HEK293 (cell line): ENCODE measurements at regions not wholly inside any gene's neighbourhood (a gene's known extent, or its start where the extent isn't known, plus 50 kb on each side); places are given as distances from the start of the nearest gene placed in this dataset.

ENCODE experiments used
- CTCF ChIA-PET: fragments of 350-600 bp; formaldehyde crosslinking; extraction: SDS; loops from one replicate; lab custom pipeline; 2021; ENCODE audit warnings: antibody characterized with exemption; lab: Yijun Ruan, JAX
- POLR2A ChIA-PET: fragments of 300-600 bp; formaldehyde crosslinking; extraction: SDS; loops from one replicate; lab custom pipeline; 2020; ENCODE audit warnings: antibody characterized with exemption, inconsistent platforms; lab: Yijun Ruan, JAX
- H3K27ac ChIP-seq: fragments of 200-500 bp; sonication (Bioruptor generic); 2 replicates; pipeline ENCODE4 v1.5.1; 2014; ENCODE audit warnings: low read depth, low read length, control low read depth, inconsistent platforms; ENCODE audit errors: extremely low read depth
- H3K36me3 ChIP-seq, 2 experiments: fragments of 200-500 bp in 1 of 2; sonication (Bioruptor generic) in 1 of 2; 1 replicate in 1 of 2; 2 replicates in 1 of 2; pipeline ENCODE4 v1.5.1; 2014 to 2017; ENCODE audit warnings: inconsistent platforms in 2 of 2, low read length in 2 of 2; ENCODE audit not compliant: control insufficient read depth in 2 of 2, insufficient read depth in 1 of 2
- H3K4me1 ChIP-seq: fragments of 200-500 bp; sonication (Bioruptor generic); 2 replicates; pipeline ENCODE4 v1.5.1; 2014; ENCODE audit warnings: mild to moderate bottlenecking, low read length, inconsistent platforms; ENCODE audit not compliant: control insufficient read depth, insufficient read depth
- H3K4me3 ChIP-seq: 2 replicates; pipeline ENCODE4 v1.5.1; 2011; ENCODE audit warnings: low read depth, mild to moderate bottlenecking, control low read depth, low read length, moderate library complexity
- H3K9me3 ChIP-seq: fragments of 200-500 bp; sonication (Bioruptor generic); 2 replicates; pipeline ENCODE4 v1.5.1; 2014; ENCODE audit warnings: low read depth, low read length, inconsistent platforms; ENCODE audit not compliant: control insufficient read depth, insufficient read depth
- GFI1B ChIP-seq: fragments of 450-650 bp; formaldehyde crosslinking; IDR thresholded peaks from 2 replicates; pipeline ENCODE4 v1.5.1; 2016; ENCODE audit warnings: missing biosample characterization, missing genetic modification characterization
- KLF8 ChIP-seq: fragments of 450-650 bp; formaldehyde crosslinking; IDR thresholded peaks from 2 replicates; pipeline ENCODE4 v1.5.1; 2016; ENCODE audit warnings: missing biosample characterization, missing genetic modification characterization
- ZBTB8A ChIP-seq: fragments of 450-650 bp; formaldehyde crosslinking; IDR thresholded peaks from 2 replicates; pipeline ENCODE4 v1.5.1; 2016; ENCODE audit warnings: missing biosample characterization, missing genetic modification characterization
- ZEB2 ChIP-seq: fragments of 450-650 bp; formaldehyde crosslinking; IDR thresholded peaks from 2 replicates; pipeline ENCODE4 v1.5.1; 2016; ENCODE audit warnings: missing biosample characterization, missing genetic modification characterization
- ZNF10 ChIP-seq: fragments of 450-650 bp; formaldehyde crosslinking; IDR thresholded peaks from 2 replicates; pipeline ENCODE4 v1.5.1; 2017; ENCODE audit warnings: missing biosample characterization, missing genetic modification characterization
- ZNF157 ChIP-seq: fragments of 450-650 bp; formaldehyde crosslinking; IDR thresholded peaks from 2 replicates; pipeline ENCODE4 v1.5.1; 2016; ENCODE audit warnings: missing biosample characterization, missing genetic modification characterization
- ZNF16 ChIP-seq: fragments of 450-650 bp; formaldehyde crosslinking; IDR thresholded peaks from 2 replicates; pipeline ENCODE4 v1.5.1; 2016; ENCODE audit warnings: low read depth, missing biosample characterization, missing genetic modification characterization
- ZNF223 ChIP-seq: fragments of 450-650 bp; formaldehyde crosslinking; IDR thresholded peaks from 2 replicates; pipeline ENCODE4 v1.5.1; 2016; ENCODE audit warnings: missing biosample characterization, missing genetic modification characterization
- ZNF341 ChIP-seq: fragments of 450-650 bp; formaldehyde crosslinking; IDR thresholded peaks from 2 replicates; pipeline ENCODE4; 2016; ENCODE audit warnings: low read depth, missing biosample characterization, missing genetic modification characterization
- ZNF488 ChIP-seq: fragments of 450-650 bp; formaldehyde crosslinking; IDR thresholded peaks from 2 replicates; pipeline ENCODE4 v1.5.1; 2016; ENCODE audit warnings: missing biosample characterization, missing genetic modification characterization
- ZNF514 ChIP-seq: fragments of 450-650 bp; formaldehyde crosslinking; IDR thresholded peaks from 2 replicates; pipeline ENCODE4 v1.5.1; 2016; ENCODE audit warnings: missing biosample characterization, missing genetic modification characterization
- ZNF549 ChIP-seq: fragments of 450-650 bp; IDR thresholded peaks from 2 replicates; pipeline ENCODE4 v1.5.1; 2018; ENCODE audit warnings: missing biosample characterization, missing genetic modification characterization, mild to moderate bottlenecking, inconsistent platforms, moderate library complexity
- ZNF623 ChIP-seq: fragments of 450-650 bp; formaldehyde crosslinking; IDR thresholded peaks from 2 replicates; pipeline ENCODE4 v1.5.1; 2016; ENCODE audit warnings: missing biosample characterization, missing genetic modification characterization
- ZNF629 ChIP-seq: fragments of 450-650 bp; formaldehyde crosslinking; IDR thresholded peaks from 2 replicates; pipeline ENCODE4 v1.5.1; 2017; ENCODE audit warnings: missing biosample characterization, missing genetic modification characterization
- ZNF658 ChIP-seq: fragments of 450-650 bp; formaldehyde crosslinking; IDR thresholded peaks from 2 replicates; pipeline ENCODE4; 2016; ENCODE audit warnings: missing biosample characterization, missing genetic modification characterization
- ZNF76 ChIP-seq: fragments of 450-650 bp; formaldehyde crosslinking; IDR thresholded peaks from 2 replicates; pipeline ENCODE4; 2016; ENCODE audit warnings: low read depth, missing biosample characterization, missing genetic modification characterization, borderline replicate concordance
- ZNF843 ChIP-seq: fragments of 450-650 bp; formaldehyde crosslinking; IDR thresholded peaks from 2 replicates; pipeline ENCODE4 v1.5.1; 2016; ENCODE audit warnings: missing biosample characterization, missing genetic modification characterization
- ZSCAN23 ChIP-seq: fragments of 450-650 bp; formaldehyde crosslinking; IDR thresholded peaks from 2 replicates; pipeline ENCODE4 v1.5.1; 2016; ENCODE audit warnings: missing biosample characterization, missing genetic modification characterization
- TF ChIP-seq, protein P1 (sequence below): fragments of 450-650 bp; formaldehyde crosslinking; IDR thresholded peaks from 2 replicates; pipeline ENCODE4 v1.5.1; 2016; ENCODE audit warnings: missing biosample characterization, missing genetic modification characterization

- Histone ChIP-seq H3K4me3 (no peak overlapping the region), H3K36me3 (no peaks in the 10 kb centered on the region), H3K4me1 (no peaks in the 10 kb centered on the region), H3K9me3 (peaks cover 2% of the 10 kb centered on the region; the same call in 1 of the 2 replicates), H3K27ac (no peak overlapping the region)
- TF ChIP-seq ZNF10 = no peak
- no peak for TF ChIP-seq ZNF341 (tag by site-specific recombination)
- TF ChIP-seq ZBTB8A (tag by site-specific recombination) = no peak
- TF ChIP-seq ZNF223 (tag by site-specific recombination) = no peak
- no peak for TF ChIP-seq ZNF514 (tag by site-specific recombination)
- TF ChIP-seq ZNF629 (tag by site-specific recombination) = no peak
- no peak for TF ChIP-seq ZNF488 (tag by site-specific recombination)
- TF ChIP-seq ZNF843 (tag by site-specific recombination) = no peak
- no peak for TF ChIP-seq KLF8 (tag by site-specific recombination)
- TF ChIP-seq ZSCAN23 (tag by site-specific recombination) = no peak
- TF ChIP-seq, protein P1, sequence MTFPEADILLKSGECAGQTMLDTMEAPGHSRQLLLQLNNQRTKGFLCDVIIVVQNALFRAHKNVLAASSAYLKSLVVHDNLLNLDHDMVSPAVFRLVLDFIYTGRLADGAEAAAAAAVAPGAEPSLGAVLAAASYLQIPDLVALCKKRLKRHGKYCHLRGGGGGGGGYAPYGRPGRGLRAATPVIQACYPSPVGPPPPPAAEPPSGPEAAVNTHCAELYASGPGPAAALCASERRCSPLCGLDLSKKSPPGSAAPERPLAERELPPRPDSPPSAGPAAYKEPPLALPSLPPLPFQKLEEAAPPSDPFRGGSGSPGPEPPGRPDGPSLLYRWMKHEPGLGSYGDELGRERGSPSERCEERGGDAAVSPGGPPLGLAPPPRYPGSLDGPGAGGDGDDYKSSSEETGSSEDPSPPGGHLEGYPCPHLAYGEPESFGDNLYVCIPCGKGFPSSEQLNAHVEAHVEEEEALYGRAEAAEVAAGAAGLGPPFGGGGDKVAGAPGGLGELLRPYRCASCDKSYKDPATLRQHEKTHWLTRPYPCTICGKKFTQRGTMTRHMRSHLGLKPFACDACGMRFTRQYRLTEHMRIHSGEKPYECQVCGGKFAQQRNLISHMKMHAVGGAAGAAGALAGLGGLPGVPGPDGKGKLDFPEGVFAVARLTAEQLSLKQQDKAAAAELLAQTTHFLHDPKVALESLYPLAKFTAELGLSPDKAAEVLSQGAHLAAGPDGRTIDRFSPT (tag by site-specific recombination) = no peak
- ChIA-PET POLR2A (interaction anchor here (1.2 kb wide), 1 partner anchor 122 kb away, joined by 4 read pairs; the partner anchor contains the start of gene SIPA1L2), CTCF (interaction anchor here (0.9 to 1.5 kb wide), 3 partner anchors 16 to 115 kb away, joined by 4 to 6 read pairs (median 4); no protein-coding TSS in a partner anchor)
Measured at GRCh38 chr1:232751393-232752140, 53.6 kb upstream of the MAP10 start.

DNA sequence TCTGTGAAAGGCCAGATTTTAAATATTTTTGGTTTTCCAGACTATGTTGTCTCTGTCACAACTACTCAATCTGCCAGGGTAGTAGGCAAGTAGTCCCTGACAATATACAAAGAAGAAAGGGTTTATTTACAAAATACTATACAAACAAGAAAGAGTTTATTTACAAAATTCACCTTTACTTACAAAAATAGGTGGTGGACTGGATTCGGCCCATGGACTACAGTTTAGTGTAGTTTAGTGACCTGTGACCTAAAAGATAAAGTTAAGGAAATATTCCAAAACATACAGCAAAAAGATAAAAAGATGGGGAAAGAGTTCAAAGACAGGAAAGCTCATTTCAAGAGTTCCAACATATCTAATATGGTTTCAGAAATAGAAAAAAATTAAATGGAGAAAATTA lies 52.9 kb upstream of the MAP10 start:
- H3K36me3 ChIP-seq = no peaks in the 10 kb centered on the region
- H3K4me1 ChIP-seq = no peaks in the 10 kb centered on the region
- ChIA-PET POLR2A (no interaction called here), CTCF (interaction anchor here (0.6 to 0.8 kb wide), 2 partner anchors 201 to 365 kb away, joined by 4 to 5 read pairs; no protein-coding TSS in a partner anchor)
- TF ChIP-seq ZNF223 (tag by site-specific recombination) (no peak), ZNF16 (tag by site-specific recombination) (no peak), ZNF629 (tag by site-specific recombination) (no peak), ZNF76 (tag by site-specific recombination) (no peak), GFI1B (tag by site-specific recombination) (no peak), ZNF623 (tag by site-specific recombination) (no peak), ZEB2 (tag by site-specific recombination) (no peak), ZNF658 (tag by site-specific recombination) (no peak)
- no peak overlapping the region for H3K27ac ChIP-seq
- no peak overlapping the region for H3K4me3 ChIP-seq
- H3K9me3 ChIP-seq = peaks cover 2% of the 10 kb centered on the region; the same call in 1 of the 2 replicates

GRCh38 chr1:232754930-232755329 lies 50.3 kb upstream of the MAP10 start:
- CTCF ChIA-PET = interaction anchor here (0.7 kb wide), 1 partner anchor 40 kb away, joined by 3 read pairs; no protein-coding TSS in a partner anchor
- Histone ChIP-seq H3K27ac (no peak overlapping the region), H3K4me3 (no peak overlapping the region), H3K9me3 (peaks cover 2% of the 10 kb centered on the region; the same call in 1 of the 2 replicates), H3K36me3 (no peaks in the 10 kb centered on the region), H3K4me1 (no peaks in the 10 kb centered on the region)
- TF ChIP-seq ZNF157 (tag by site-specific recombination) (no peak), ZNF549 (tag by site-specific recombination) (no peak)
- POLR2A ChIA-PET = interaction anchor here (0.6 kb wide), 1 partner anchor 51 kb away, joined by 7 read pairs; no protein-coding TSS in a partner anchor
